OCI-M1 (cell line): ENCODE measurements at regions not wholly inside any gene's neighbourhood (a gene's known extent, or its start where the extent isn't known, plus 50 kb on each side); places are given as distances from the start of the nearest gene placed in this dataset.
A peak's percentile ranks its signal among the peaks of the same experiment; 100 is the strongest.

Experiments used
- DNase-seq: peaks from one replicate; lab custom pipeline; 2025; lab: John Stamatoyannopoulos, UW

DNA sequence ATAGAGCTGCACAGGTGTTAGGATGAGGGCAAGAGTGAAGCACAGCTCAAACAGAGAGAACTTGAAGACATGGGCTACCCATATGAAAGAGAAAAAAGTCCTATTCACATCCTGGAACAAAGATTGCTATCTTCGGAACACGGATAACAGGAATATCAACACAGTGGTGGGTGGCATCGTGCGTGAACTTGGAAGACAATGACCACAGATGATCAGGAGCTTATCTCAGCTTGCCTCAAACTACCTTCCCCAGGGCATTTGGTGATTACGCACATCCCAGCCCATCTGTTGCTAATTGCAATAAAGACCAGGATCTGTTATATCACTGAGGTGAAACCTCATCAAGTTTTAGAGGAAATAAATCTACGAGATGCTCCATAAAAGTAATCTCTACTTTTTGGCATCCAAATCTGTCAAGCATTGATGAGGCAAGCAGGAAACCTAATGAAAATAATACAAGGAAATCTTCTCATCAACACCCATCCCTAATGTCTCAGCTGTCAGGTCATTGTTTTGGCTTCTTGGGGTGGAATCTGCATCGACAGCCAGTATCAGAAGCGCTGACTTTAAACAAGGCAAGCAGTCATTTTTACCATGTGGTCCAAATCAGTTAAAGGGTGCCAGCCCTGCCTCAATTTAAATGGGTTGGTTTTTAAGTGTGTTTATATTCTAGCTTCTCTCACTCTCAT, 188.2 kb downstream of the SPCS3 start:
- DNase-seq = no peak

DNA sequence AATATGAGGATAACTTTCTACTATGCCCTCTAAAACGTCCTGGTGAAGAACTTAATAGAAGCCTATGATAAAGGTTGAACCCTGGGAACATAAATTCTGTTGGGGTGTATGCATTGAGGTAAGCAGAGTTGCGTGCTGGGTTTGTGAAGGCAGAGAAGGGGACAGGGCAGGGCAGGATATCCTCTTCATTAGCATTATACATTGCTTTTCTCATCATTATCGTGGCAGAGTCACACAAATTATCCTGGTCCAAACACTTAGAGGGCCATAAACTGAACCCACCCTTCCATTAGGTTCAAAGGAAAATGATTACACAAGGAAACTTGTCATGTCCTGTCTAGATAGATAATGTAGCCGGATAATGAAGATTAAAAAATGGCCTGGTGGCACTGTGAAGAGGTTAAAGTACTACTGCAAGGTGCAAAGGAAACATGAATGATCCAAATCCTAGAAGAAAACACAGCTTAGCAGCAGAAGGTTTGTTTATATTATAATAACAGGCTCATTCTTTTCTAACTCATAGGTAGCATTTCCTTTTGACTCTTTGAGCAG, 189.1 kb downstream of the SPCS3 start:
- DNase-seq = no peak

DNA sequence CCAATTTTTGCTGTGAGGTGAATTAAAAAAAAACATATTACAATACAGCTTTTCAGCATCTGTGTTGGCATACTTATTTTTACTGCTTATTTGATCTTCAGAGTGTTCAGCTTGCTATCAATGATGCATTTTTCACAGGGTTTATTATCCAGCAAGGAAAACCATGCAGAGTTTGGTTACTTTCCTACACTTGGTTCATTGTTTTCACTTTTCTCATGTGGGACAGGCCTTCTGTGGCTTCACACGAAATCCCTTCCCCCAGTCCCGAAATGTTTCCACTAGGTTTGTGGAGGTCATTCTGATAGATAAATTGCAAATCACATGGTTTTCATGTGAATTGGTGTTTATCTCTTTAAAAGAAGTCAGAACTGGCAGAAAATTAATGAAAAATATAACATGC, 205.8 kb downstream of the SPCS3 start:
- no peak for DNase-seq

DNA sequence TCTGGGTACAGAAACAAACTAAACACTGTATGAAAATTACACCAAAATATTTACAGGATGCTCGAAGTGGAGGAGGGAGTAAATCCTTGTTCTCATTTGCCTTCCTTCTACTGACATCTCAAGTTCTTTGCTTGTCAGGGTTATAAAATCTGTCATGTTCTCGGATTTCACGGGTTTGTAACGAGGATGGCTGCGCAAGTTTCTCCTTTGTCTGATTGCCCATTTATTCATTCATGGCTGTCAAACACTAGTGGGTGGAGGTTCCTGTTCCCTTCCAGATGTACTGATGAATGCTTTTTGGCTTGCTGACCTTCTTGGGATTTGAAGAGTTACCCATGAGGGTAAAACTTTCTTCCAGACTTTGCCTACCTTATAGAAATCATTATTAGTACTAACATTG, 206.9 kb downstream of the SPCS3 start:
- DNase-seq = no peak

DNA sequence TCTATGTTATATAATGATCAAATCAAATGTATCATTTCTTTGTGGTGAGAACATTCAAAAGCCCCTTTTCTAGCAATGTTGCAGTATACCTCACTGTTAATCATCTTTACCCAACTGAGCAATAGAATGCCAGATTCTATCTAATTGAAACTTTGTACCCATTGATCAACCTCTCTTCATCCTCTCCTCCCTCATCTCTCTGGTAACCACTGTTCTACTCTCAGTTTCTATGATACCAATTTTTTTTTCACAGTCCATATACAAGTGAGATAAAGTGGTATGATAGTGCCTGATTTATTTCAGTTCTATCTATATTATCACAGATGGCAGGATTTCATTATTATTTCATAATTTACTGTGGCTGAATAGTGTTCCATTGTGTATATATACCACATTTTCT, 209.8 kb downstream of the SPCS3 start:
- DNase-seq = no peak

DNA sequence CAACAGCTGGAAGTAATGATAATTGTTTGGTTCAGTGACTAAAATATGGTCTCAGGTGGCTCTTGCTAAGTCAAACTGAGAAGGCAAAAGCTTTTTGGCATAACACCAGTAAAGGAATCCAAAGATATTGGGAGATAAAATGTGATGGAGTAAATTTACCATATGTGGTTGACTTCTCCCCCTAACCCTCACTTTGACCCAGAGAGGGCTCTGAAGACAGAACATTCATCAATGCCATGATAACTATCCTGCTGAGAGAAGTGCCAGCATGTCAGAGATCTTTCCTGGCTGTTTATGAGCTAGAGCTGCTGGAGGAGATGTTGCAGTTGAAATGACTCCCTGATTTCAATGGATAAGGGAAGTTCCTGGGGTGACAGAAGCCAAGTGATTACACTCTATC, 213.4 kb downstream of the SPCS3 start:
- no peak for DNase-seq

DNA sequence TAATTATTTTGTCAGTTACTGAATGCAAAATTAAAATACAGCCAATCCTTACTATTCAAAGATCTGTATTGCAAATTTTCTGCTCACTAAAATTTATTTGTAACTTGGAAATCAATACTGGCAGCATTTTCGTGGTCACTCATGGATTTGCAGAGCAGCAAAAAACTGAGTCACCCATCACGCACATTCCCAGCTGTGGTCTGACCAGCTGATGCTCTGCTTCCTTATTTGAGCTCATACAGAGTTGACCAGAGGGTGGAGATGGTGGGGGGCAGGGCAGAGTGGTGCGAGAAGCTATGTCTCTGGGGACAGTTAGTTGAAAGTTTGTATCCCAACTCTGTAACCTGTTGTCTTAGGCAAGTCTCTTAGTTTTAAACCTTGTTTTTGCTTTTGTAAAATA, 214.8 kb downstream of the SPCS3 start:
- peak; percentile 75 for DNase-seq

DNA sequence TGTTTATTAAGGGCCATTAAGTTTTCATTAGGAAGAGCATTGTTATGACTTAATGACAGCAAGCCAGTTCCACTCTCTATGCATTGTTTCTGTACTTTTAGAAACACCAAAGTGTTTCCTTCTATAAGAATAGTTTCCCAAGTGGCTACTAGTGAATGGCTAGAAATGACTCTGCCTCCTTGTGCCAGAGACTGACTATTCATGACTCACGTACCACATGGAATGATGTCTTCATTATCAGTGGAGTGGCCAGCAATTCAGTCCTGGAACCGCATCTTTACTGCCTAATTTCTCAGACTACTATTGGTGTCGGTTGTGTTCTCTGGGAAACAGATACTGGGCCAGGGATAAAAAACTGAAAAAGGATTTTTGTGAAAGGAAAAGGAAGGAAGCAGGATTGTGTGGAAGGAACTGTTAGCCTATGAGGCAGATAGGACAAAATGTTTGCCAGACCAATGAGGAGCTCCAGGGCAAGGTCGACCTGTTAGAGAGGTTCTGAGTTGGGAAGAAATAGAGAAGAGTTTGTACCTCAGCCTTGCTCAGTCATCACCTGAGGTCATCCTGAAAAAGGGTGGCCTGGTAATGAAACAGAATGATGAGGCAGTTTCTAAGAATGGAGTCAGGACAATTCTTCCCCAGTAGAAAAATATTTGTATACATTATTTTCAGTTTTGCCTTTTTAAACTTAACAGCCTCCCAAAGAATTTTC, 218.6 kb downstream of the SPCS3 start:
- DNase-seq = no peak

DNA sequence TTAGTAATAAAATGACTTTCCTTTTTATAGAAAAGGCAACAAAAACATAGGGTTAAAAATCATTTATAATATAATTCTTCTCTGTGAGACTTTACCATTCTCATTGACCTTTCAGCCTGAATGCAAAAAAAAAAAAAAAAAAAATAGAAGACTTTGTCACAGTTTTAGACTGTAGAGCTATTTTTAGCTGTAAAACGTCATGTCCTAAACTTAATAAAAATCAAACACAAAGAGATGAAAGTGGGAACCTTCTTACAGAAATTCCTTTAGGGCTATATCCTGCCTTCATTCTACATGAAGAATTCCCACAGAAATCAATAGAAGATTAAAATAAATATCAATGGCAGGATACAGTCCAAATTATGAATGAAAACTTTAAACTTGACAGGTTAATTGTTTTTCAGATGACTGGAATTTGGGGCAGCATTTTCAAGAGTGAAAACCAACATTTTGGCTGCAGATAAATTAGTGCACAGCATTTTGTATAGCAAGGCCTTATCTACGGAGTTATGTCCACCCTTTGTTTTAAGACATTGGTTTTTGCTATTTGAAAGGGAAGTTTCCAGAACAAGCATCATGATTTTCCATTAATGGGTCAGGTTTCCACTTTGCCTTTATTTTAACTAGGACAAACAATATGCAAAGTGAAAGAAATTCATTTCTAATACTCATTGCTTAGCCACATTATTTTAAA, 219.5 kb downstream of the SPCS3 start:
- DNase-seq = no peak

DNA sequence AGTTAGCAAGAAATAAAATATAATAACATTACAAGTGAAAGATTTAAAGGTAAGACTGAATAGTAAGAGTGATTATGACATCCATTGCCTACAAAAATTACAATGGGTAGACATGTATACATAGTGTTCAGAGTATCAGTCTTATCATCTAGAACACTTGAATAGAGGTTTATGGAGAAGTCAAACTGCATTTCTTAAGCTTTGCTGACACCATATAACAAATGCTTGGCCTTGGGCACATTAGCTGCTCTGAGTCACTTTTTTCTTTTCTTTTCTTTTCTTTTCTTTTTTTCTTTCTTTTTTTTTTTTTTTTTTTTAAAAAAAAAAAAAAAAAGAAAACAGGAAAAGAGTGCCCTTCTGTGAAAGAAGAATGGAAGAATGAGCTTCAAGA, 220.0 kb downstream of the SPCS3 start:
- DNase-seq = no peak

DNA sequence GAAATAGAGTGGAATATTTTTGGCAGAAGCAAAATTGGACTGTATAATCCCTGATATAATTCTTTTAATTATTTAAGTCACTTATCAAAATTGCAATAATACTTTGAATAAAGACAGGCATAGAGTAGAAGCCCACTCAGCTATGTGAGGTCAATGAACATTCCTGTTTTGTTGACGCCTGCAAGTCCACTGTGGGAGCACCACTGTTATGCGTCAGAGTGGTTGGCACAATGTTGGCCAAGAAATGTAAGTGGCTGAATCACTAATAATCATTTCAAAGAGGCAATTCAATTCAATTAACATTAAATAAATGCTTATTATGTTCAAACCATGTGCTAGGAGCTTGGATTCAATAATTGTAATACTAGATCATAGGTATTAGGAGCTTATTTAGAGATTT, 221.0 kb downstream of the SPCS3 start:
- DNase-seq = no peak

DNA sequence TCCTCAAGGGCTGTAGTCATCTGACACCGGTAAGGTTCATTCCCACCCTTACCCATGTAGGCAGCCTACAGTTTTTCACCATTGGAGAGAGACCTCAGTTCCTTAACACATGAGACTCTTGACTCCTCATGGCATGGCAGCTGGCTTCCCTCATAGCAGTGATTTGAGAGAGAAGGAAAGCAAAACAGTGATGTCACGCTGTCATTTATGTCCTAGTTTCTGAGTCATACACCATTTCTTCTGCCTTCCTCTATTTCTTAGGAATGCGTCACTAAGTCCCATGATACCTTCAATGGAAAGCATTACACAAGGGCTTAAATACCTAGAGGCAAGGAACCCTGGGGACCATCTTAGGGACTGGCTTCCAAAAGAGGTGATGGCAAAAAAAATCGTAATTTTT, 226.1 kb downstream of the SPCS3 start:
- peak; percentile 17 for DNase-seq

DNA sequence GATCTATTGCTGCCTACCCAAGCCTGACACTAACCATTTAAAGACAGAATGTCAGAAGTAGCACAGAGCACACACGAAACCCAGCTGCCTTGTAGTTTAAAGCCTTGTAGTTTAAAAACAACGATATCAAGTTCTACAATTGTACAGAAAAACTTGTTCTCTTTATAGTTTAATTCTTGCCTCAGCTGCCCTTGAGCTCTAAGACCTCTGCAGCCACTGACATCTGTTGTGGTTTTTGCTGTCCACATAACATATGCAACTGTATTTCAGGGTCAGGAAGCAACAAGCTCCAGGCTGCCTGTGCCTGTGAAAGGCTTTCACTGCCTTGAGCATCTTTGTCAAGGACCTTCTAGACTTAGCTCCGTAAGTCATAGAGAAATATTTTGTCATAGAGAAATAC, 227.2 kb downstream of the SPCS3 start:
- DNase-seq = peak; percentile 12

DNA sequence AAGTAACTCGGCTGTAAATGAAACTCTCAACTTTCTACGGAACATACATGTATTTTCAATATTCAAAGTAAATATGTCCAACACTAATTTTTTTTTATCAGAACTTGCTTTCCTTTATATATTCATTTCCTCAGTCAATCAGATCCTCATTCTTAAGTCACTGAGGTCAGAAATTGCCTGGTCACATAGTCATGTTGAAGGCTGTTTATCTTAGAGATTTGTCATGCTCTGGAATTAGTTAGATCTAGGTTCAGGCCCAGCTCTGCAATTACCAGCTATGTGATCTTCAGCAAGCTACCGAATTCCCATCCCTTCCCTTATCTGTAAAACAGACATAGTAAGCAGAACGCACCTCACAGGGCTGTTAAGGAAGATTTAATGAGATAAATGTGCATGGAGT, 228.8 kb downstream of the SPCS3 start:
- DNase-seq = no peak

DNA sequence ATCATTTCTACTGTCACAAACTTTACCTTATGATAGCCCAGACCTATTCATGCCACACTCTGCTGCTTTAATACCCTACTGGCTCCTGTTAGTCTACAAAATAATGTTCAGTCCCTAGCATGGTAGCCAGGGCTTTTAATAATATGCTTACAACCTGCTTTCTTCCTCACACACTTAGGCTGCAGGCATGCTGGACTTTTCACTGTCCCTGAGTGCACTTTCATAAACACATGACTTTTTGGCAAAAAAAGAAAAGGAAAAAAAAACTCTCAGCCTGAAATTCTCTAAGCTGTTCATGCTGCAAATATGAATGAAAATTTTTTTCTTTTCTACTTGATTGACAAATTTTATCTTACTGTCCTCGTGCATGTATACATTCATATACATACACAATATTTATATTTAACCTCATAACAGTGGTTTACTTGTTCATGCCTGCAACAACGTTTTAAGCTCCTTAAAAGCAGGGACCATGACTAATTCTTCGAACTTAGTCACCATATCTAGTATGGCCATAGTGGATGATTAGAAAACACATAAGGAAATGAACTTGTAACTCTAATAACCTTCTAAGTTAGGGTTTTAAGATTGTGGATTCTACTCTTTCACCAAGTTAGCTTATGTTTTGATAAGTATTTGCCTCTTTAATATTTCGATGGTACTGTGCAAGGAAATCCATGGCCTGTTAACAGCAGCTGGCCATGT, 229.5 kb downstream of the SPCS3 start:
- no peak for DNase-seq

DNA sequence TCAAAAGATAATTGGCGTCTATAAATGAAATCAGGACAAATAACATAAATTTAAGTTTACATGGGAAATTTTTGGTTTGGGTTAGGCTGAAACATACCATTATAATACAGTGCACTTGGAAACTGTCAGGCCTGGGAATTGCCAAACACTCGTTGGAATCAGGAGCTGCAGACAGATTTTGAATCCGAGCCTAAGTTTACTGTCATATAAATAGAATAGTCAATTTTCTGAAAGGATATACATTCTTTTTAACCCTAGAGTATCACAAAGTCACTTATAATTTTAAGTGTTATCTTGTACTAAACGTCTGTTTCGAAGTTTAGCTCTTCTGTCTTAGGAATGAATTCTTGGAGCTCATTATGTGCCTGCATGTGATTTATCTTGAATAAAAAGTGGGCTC, 234.1 kb downstream of the VEGFC start:
- no peak for DNase-seq

DNA sequence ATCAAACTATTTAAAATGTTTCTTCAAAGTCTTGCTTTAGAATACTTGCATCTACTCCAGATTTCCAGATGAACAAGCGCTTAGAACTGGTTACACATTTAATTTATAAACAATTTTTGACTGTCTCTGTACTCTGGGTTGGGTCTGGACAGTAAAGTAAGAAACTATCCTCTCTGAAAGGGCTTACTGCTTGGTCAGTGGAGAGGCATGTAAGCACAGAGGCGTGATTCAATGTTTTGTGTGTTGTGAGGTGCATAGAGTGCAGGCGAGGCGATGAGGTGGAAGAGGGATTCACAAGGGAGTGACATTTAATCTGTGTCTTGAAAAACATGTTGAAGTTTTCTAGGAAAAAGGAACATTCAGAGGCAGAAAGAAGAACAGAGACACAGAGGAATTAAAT, 231.4 kb downstream of the VEGFC start:
- no peak for DNase-seq

DNA sequence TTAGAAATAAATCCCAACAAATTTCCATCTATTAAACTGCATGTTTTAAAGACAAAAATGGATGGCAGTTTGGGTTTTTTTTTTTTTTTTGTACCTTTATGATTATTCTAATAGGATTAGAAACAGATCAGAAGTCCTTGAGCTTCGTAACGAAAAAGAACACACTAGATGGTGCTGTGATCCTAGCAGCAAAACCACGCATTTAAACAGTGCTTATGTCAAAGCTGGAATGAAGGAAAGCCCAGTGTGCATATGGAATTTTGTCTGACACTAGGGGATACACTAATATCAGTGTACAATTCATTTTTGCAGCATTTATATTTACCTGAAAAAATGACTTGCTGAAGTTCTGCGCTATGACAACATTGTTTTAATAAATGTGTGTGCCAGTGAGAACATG, 229.1 kb downstream of the VEGFC start:
- peak; percentile 21 for DNase-seq

DNA sequence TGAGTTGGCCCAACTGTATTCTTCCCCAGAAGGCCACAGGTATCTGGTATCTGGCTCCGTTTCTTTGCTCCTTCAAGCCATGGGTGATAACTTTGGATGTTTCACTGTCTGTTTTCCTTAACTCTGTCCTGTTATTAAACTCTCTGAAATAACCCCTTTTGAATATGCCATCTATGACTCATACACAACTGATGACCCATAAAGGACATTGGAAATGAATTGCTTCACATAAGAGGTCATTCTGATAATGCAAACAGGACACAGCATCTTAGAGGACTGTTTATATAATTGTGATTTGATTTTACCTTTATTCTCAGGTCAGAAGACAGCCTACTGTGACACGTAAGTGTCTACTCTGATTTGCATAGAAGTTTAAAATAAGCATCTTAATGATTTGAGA, 227.7 kb downstream of the VEGFC start:
- DNase-seq = no peak

DNA sequence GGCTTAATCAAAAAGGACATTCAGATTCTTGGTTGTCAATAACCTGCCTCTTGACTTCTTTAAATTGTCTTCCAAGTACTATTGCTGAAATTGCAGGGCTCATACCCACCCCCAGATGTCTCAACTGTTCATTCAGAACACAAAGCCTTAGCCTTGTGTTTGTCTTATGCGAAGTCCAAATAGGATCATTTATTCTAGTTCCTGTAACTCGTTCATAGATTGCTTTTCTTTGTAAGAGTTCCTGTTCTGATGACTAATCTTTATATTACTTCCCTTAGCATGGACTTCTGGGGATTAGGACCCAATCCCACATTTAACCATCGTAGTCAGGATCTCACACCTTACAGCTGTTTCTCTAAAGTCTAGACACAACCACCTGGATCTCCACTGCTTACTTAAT, 226.0 kb downstream of the VEGFC start:
- DNase-seq = no peak

DNA sequence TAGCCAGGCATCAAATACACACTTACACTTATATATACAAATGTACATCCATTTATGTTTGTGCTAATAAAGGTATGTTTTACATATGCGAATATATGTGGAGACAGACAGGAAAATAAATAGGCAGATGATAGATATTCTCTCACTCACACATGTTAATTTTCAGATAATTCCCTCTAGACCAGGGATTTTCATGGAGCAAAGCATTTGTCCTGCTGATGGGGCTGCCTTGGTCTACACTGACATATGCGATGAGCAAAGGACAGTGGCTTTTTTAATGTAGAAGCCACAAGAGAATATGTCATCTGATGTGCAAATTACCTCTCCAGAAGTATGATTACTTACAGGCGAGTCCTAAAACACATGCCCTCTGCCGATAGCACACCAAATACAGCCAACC, 224.5 kb downstream of the VEGFC start:
- DNase-seq = no peak

DNA sequence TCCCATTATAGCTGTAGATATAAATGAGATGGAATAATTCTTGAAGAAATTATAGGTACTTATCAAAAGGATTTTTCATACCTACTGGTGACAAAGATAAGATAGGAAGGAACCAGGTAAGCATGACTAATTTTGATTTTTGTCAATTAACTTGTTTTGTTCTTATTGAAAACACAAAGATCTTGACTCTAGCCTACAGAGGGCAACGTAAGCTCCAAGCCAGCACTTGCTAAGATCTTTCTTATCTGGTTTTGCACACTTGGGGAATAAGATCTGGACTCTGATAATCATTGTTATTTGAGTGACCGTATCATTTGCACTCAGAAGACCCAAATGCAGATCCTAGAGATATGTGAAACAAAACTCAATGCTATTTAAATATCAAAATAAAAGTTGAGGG, 223.4 kb downstream of the VEGFC start:
- no peak for DNase-seq

DNA sequence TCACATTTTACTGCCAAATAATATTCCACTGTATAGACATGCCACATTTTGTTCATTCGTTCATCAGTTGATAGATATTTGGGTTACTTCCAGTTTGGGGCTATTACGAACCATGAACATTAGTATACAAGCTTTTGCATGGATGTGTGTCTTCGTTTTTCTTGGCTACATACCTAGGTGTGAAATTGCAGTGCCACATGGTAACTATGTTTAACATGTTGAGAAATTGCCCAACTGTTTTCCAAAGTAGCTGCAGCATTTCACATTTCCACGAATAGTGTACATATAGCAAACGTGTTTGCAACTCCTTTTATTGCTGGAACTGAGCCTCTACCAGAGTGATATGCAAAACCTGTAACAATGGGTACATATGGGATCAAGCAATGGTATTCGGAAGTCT, 221.5 kb downstream of the VEGFC start:
- DNase-seq = no peak
